H9 (cell line): ENCODE measurements at regions not wholly inside any gene's neighbourhood (a gene's known extent, or its start where the extent isn't known, plus 50 kb on each side); places are given as distances from the start of the nearest gene placed in this dataset.

Experiments used
- DNase-seq: peaks from one replicate; pipeline ENCODE4 v3.0.0-alpha.2; 2017
- H2AFZ ChIP-seq: one replicate; pipeline ENCODE4 v1.6.1; 2013; ENCODE audit warnings: mild to moderate bottlenecking, low read length, control low read depth, moderate library complexity
- H2AK5ac ChIP-seq: 2 replicates; pipeline ENCODE4 v1.6.1; 2013; ENCODE audit warnings: low read length, control low read depth, mixed read lengths; ENCODE audit not compliant: insufficient read length
- H2BK120ac ChIP-seq: one replicate; pipeline ENCODE4 v1.6.1; 2013; ENCODE audit warnings: low read depth, mild to moderate bottlenecking, low read length, control low read depth, inconsistent platforms; ENCODE audit not compliant: poor library complexity, severe bottlenecking
- H2BK12ac ChIP-seq: 2 replicates; pipeline ENCODE4 v1.6.1; 2013; ENCODE audit warnings: low read length, control low read depth, mixed read lengths, low read depth; ENCODE audit not compliant: insufficient read length
- H2BK15ac ChIP-seq: 2 replicates; pipeline ENCODE4 v1.6.1; 2013; ENCODE audit warnings: low read depth, low read length, control low read depth
- H2BK20ac ChIP-seq: one replicate; pipeline ENCODE4 v1.6.1; 2013; ENCODE audit warnings: low read depth, mild to moderate bottlenecking, low read length, control low read depth, inconsistent platforms; ENCODE audit not compliant: poor library complexity, severe bottlenecking
- H2BK5ac ChIP-seq: 2 replicates; pipeline ENCODE4 v1.6.1; 2013; ENCODE audit warnings: low read length, control low read depth, mixed read lengths; ENCODE audit not compliant: insufficient read length
- H3K14ac ChIP-seq: 2 replicates; pipeline ENCODE4 v1.6.1; 2013; ENCODE audit warnings: low read length, control low read depth; ENCODE audit not compliant: insufficient read depth
- H3K18ac ChIP-seq: 2 replicates; pipeline ENCODE4 v1.6.1; 2013; ENCODE audit warnings: low read depth, mild to moderate bottlenecking, mixed read lengths, low read length, control low read depth; ENCODE audit not compliant: insufficient read length
- H3K23ac ChIP-seq: 2 replicates; pipeline ENCODE4 v1.6.1; 2013; ENCODE audit warnings: low read length, control low read depth, mixed read lengths, low read depth; ENCODE audit not compliant: insufficient read length
- H3K23me2 ChIP-seq: 2 replicates; pipeline ENCODE4 v1.6.1; 2013; ENCODE audit warnings: low read depth, mild to moderate bottlenecking, mixed read lengths, low read length, control low read depth; ENCODE audit not compliant: insufficient read length, poor library complexity, severe bottlenecking
- H3K27ac ChIP-seq: 2 replicates; pipeline ENCODE4 v1.5.1; 2013; ENCODE audit warnings: low read length, control low read depth, mixed read lengths, low read depth; ENCODE audit not compliant: insufficient read length
- H3K27me3 ChIP-seq: 2 replicates; pipeline ENCODE4 v1.6.1; 2013; ENCODE audit warnings: low read length, control low read depth, inconsistent platforms; ENCODE audit not compliant: insufficient read depth
- H3K4ac ChIP-seq: 2 replicates; pipeline ENCODE4 v1.6.1; 2013; ENCODE audit warnings: low read depth, mild to moderate bottlenecking, control low read depth, inconsistent platforms, low read length, moderate library complexity
- H3K4me1 ChIP-seq: 2 replicates; pipeline ENCODE4 v1.6.1; 2013; ENCODE audit warnings: low read length, control low read depth, inconsistent platforms; ENCODE audit not compliant: insufficient read depth
- H3K4me2 ChIP-seq: 2 replicates; pipeline ENCODE4 v1.6.1; 2013; ENCODE audit warnings: low read length, control low read depth, mixed read lengths; ENCODE audit not compliant: insufficient read length, insufficient read depth
- H3K56ac ChIP-seq: 2 replicates; pipeline ENCODE4 v1.6.1; 2013; ENCODE audit warnings: low read depth, mild to moderate bottlenecking, mixed read lengths, low read length, control low read depth; ENCODE audit not compliant: insufficient read length
- H3K79me1 ChIP-seq: 2 replicates; pipeline ENCODE4 v1.6.1; 2013; ENCODE audit warnings: low read depth, mild to moderate bottlenecking, moderate library complexity, low read length, control low read depth, inconsistent platforms; ENCODE audit not compliant: insufficient read depth, poor library complexity, severe bottlenecking
- H3K79me2 ChIP-seq: 2 replicates; pipeline ENCODE4 v1.6.1; 2013; ENCODE audit warnings: low read length, control low read depth, inconsistent platforms; ENCODE audit not compliant: insufficient read depth
- H3K9ac ChIP-seq: 2 replicates; pipeline ENCODE4 v1.6.1; 2013; ENCODE audit warnings: low read length, control low read depth, mixed read lengths; ENCODE audit not compliant: insufficient read length; ENCODE audit errors: extremely low read depth
- H3K9me3 ChIP-seq: one replicate; pipeline ENCODE4 v1.6.1; 2013; ENCODE audit warnings: low read depth, low read length, inconsistent platforms; ENCODE audit not compliant: control insufficient read depth
- H3T11ph ChIP-seq: one replicate; pipeline ENCODE4 v1.6.1; 2013; ENCODE audit warnings: mild to moderate bottlenecking, low read length, control low read depth, inconsistent platforms
- H4K20me1 ChIP-seq: one replicate; pipeline ENCODE4 v1.6.1; 2013; ENCODE audit not compliant: control insufficient read depth, insufficient read length, insufficient read depth
- H4K5ac ChIP-seq: 2 replicates; pipeline ENCODE4 v1.6.1; 2013; ENCODE audit warnings: low read depth, mild to moderate bottlenecking, mixed read lengths, low read length, control low read depth; ENCODE audit not compliant: insufficient read length
- H4K8ac ChIP-seq: replicated peaks from 2 replicates; pipeline ENCODE4 v1.6.1; 2013; ENCODE audit warnings: low read length, control low read depth, mixed read lengths, low read depth; ENCODE audit not compliant: insufficient read length
- H4K91ac ChIP-seq: 2 replicates; pipeline ENCODE4 v1.6.1; 2013; ENCODE audit warnings: low read depth, mild to moderate bottlenecking, moderate library complexity, mixed read lengths, low read length, control low read depth; ENCODE audit not compliant: insufficient read length
- H3K27ac Mint-ChIP-seq, 3 experiments: 2 replicates in 2 of 3; 3 replicates in 1 of 3; pipeline ENCODE4 v1.8.0; 2020 to 2021; ENCODE audit warnings: mixed read lengths in 3 of 3, mild to moderate bottlenecking in 1 of 3, moderate library complexity in 1 of 3
- H3K27me3 Mint-ChIP-seq: 2 replicates; pipeline ENCODE4 v1.8.0; 2021; ENCODE audit warnings: low read depth, mild to moderate bottlenecking, moderate library complexity, mixed read lengths
- H3K36me3 Mint-ChIP-seq, 3 experiments: 2 replicates in 2 of 3; 3 replicates in 1 of 3; pipeline ENCODE4 v1.8.0; 2020 to 2021; ENCODE audit warnings: low read depth in 3 of 3, mixed read lengths in 3 of 3; ENCODE audit not compliant: insufficient read depth in 1 of 3
- H3K4me1 Mint-ChIP-seq, 2 experiments: 2 replicates each; pipeline ENCODE4 v1.8.0; 2020; ENCODE audit warnings: mixed read lengths in 2 of 2
- H3K4me3 Mint-ChIP-seq, 2 experiments: 2 replicates in 1 of 2; 3 replicates in 1 of 2; pipeline ENCODE4 v1.8.0; 2020 to 2021; ENCODE audit warnings: mild to moderate bottlenecking in 2 of 2, mixed read lengths in 2 of 2, moderate library complexity in 1 of 2
- H3K9me3 Mint-ChIP-seq, 2 experiments: 2 replicates in 1 of 2; 3 replicates in 1 of 2; pipeline ENCODE4 v1.8.0; 2020; ENCODE audit warnings: mild to moderate bottlenecking in 2 of 2, mixed read lengths in 2 of 2, moderate library complexity in 1 of 2
- CTCF ChIP-seq: fragments of 200-600 bp; sonication (generic); conservative IDR thresholded peaks from 3 replicates; pipeline ENCODE4 v1.8.0; 2021; ENCODE audit warnings: antibody characterized with exemption, mild to moderate bottlenecking
- WGBS: extraction: QIAGEN DNeasy Blood & Tissue Kit; methylation state at CpG from one replicate; pipeline ENCODE4 v1.1.7; 2013; ENCODE audit warnings: missing lambda C conversion rate, low lambda C conversion rate, mixed read lengths; ENCODE audit not compliant: insufficient read length; ENCODE audit errors: extremely low coverage; 5-methylcytosine and 5-hydroxymethylcytosine counted together

- Histone ChIP-seq H3K9me3 (no peaks in the 10 kb centered on the region), H2AFZ (no peak overlapping the region), H2AK5ac (no peak overlapping the region), H4K91ac (no peak overlapping the region), H2BK20ac (no peak overlapping the region), H3K23ac (no peak overlapping the region), H3K4ac (no peak overlapping the region), H4K20me1 (no peaks in the 10 kb centered on the region), H2BK120ac (no peak overlapping the region), H3K27me3 (no peaks in the 10 kb centered on the region), H3K18ac (no peak overlapping the region), H3K9ac (no peak overlapping the region), H3K23me2 (no peaks in the 10 kb centered on the region), H4K5ac (no peak overlapping the region), H3K79me1 (no peaks in the 10 kb centered on the region), H3K79me2 (no peaks in the 10 kb centered on the region), H3K4me2 (no peak overlapping the region), H2BK12ac (no peak overlapping the region), H4K8ac (no peak overlapping the region), H2BK15ac (no peak overlapping the region), H3K56ac (no peak overlapping the region), H3K27ac (no peak overlapping the region), H3T11ph (no peak overlapping the region), H2BK5ac (no peak overlapping the region), H3K4me1 (no peaks in the 10 kb centered on the region; the same call in 1 of the 2 replicates), H3K14ac (no peak overlapping the region)
- DNase-seq = no peak
- no peak overlapping the region for H3K27ac Mint-ChIP-seq
- H3K9me3 Mint-ChIP-seq = no peaks in the 10 kb centered on the region
- no peak overlapping the region for H3K4me3 Mint-ChIP-seq
- no CpG with 5 or more reads among the region's 2 CpGs for WGBS
- TF ChIP-seq CTCF = no peak
- no peaks in the 10 kb centered on the region; a peak in 1 of 7 replicates for H3K36me3 Mint-ChIP-seq
- no peaks in the 10 kb centered on the region for H3K27me3 Mint-ChIP-seq
- peaks cover 10 to 17% of the 10 kb centered on the region in 2 experiments for H3K4me1 Mint-ChIP-seq
These were observed 324.3 kb upstream of the MEIS1 start for GRCh38 chr2:66110608-66111007.
